SK-N-SH (cell line): ENCODE measurements at regions not wholly inside any gene's neighbourhood (a gene's known extent, or its start where the extent isn't known, plus 50 kb on each side); places are given as distances from the start of the nearest gene placed in this dataset.
"Not testable (repeated sequence)": the region's sequence is repeated elsewhere in the genome, so short reads cannot be mapped to it uniquely, and the experiment has no call there.

Experiments
- CTCF ChIA-PET: fragments of 300-600, 350-600 bp; formaldehyde crosslinking; extraction: SDS; loops from one replicate; lab custom pipeline; 2021; lab: Yijun Ruan, JAX
- POLR2A ChIA-PET: fragments of 350-600 bp; sonication (Branson Sonifier 250); formaldehyde crosslinking; extraction: SDS; loops from one replicate; lab custom pipeline; 2020; ENCODE audit warnings: antibody characterized with exemption, inconsistent platforms; lab: Yijun Ruan, JAX
- DNase-seq: peaks from one replicate; pipeline ENCODE4 v3.0.0; 2012
- H2AFZ ChIP-seq: fragments of 200-600 bp; sonication (generic); 2 replicates; pipeline ENCODE4 v1.8.1; 2016; ENCODE audit warnings: antibody characterized with exemption, mild to moderate bottlenecking, low read depth
- H3F3A ChIP-seq: fragments of 200-600 bp; sonication (generic); replicated peaks from 2 replicates; pipeline ENCODE3; 2016; ENCODE audit warnings: antibody characterized with exemption, mild to moderate bottlenecking; ENCODE audit not compliant: insufficient read depth
- H3K27ac ChIP-seq, 2 experiments: fragments of 200-500 bp in 1 of 2; fragments of 200-600 bp in 1 of 2; sonication (Bioruptor generic) in 1 of 2; sonication (generic), shearing (Covaris generic) in 1 of 2; 2 replicates each; pipeline versions ENCODE4 v1.5.1 to v1.6.1; 2014 to 2016; ENCODE audit warnings: low read depth in 2 of 2, inconsistent platforms in 1 of 2, low read length in 1 of 2, mild to moderate bottlenecking in 1 of 2, mixed read lengths in 1 of 2
- H3K27me3 ChIP-seq: fragments of 200-600 bp; sonication (generic), shearing (Covaris generic); 2 replicates; pipeline ENCODE4 v1.6.1; 2016; ENCODE audit warnings: mixed run types; ENCODE audit not compliant: insufficient read depth
- H3K36me3 ChIP-seq, 2 experiments: fragments of 200-500 bp in 1 of 2; fragments of 200-600 bp in 1 of 2; sonication (Bioruptor generic) in 1 of 2; sonication (generic) in 1 of 2; replicated peaks in 1 of 2; 2 replicates each; pipeline versions ENCODE3 to v1.5.1; 2014 to 2016; ENCODE audit warnings: low read length in 1 of 2, mild to moderate bottlenecking in 1 of 2; ENCODE audit not compliant: insufficient read depth in 2 of 2, control insufficient read depth in 1 of 2
- H3K4me1 ChIP-seq, 2 experiments: fragments of 200-500 bp in 1 of 2; fragments of 200-600 bp in 1 of 2; sonication (Bioruptor generic) in 1 of 2; sonication (generic), shearing (Covaris generic) in 1 of 2; 2 replicates each; pipeline versions ENCODE4 v1.5.1 to v1.6.1; 2014 to 2016; ENCODE audit warnings: low read depth in 1 of 2, low read length in 1 of 2, mixed run types in 1 of 2; ENCODE audit not compliant: insufficient read depth in 2 of 2, control insufficient read depth in 1 of 2
- H3K4me2 ChIP-seq: fragments of 200-600 bp; sonication (generic), shearing (Covaris generic); 2 replicates; pipeline ENCODE4 v1.6.1; 2017; ENCODE audit warnings: mixed run types
- H3K4me3 ChIP-seq, 2 experiments: fragments of 200-500 bp in 1 of 2; fragments of 200-600 bp in 1 of 2; sonication (Bioruptor generic) in 1 of 2; sonication (generic), shearing (Covaris generic) in 1 of 2; 2 replicates each; pipeline versions ENCODE4 v1.5.1 to v1.8.1; 2014 to 2016; ENCODE audit warnings: low read depth in 2 of 2, inconsistent platforms in 1 of 2, low read length in 1 of 2, mild to moderate bottlenecking in 1 of 2, mixed read lengths in 1 of 2, moderate library complexity in 1 of 2
- H3K79me2 ChIP-seq: fragments of 200-600 bp; sonication (generic); 2 replicates; pipeline ENCODE4 v1.8.1; 2017; ENCODE audit warnings: mild to moderate bottlenecking; ENCODE audit not compliant: insufficient read depth
- H3K9ac ChIP-seq: fragments of 200-600 bp; sonication (generic); 2 replicates; pipeline ENCODE4 v1.6.1; 2017; ENCODE audit warnings: mixed run types
- H3K9me2 ChIP-seq: fragments of 200-600 bp; sonication (generic); 2 replicates; pipeline ENCODE4 v1.6.1; 2017; ENCODE audit warnings: mixed run types
- H3K9me3 ChIP-seq: fragments of 200-600 bp; sonication (generic); 2 replicates; pipeline ENCODE4 v1.6.1; 2017; ENCODE audit warnings: mixed run types, mild to moderate bottlenecking, moderate library complexity
- H4K20me1 ChIP-seq: fragments of 200-600 bp; sonication (generic); 2 replicates; pipeline ENCODE4 v1.6.1; 2017; ENCODE audit warnings: mild to moderate bottlenecking, mixed run types; ENCODE audit not compliant: insufficient read depth
- ELF1 ChIP-seq: IDR thresholded peaks from 2 replicates; pipeline ENCODE4 v1.4.0; 2012
- EP300 ChIP-seq, 2 experiments: IDR thresholded peaks; 2 replicates each; pipeline versions ENCODE4 v1.4.0 to v1.6.1; 2012; ENCODE audit warnings: borderline replicate concordance in 1 of 2, low read depth in 1 of 2, low read length in 1 of 2
- EZH2phosphoT487 ChIP-seq: fragments of 200-600 bp; sonication (generic); IDR thresholded peaks from 2 replicates; pipeline ENCODE4 v1.6.1; 2017; ENCODE audit warnings: low read depth, mixed run types, mild to moderate bottlenecking, antibody characterized with exemption, moderate library complexity, borderline replicate concordance
- FOSL2 ChIP-seq: IDR thresholded peaks from 2 replicates; pipeline ENCODE4 v1.4.0; 2012; ENCODE audit warnings: low read depth, mild to moderate bottlenecking, moderate library complexity, borderline replicate concordance
- JUND ChIP-seq: IDR thresholded peaks from 2 replicates; pipeline ENCODE4 v1.4.0; 2012
- NFIC ChIP-seq: IDR thresholded peaks from 2 replicates; pipeline ENCODE4 v1.4.0; 2012; ENCODE audit warnings: borderline replicate concordance
- RXRA ChIP-seq: IDR thresholded peaks from 2 replicates; pipeline ENCODE4 v1.4.0; 2012; ENCODE audit warnings: low read depth, mild to moderate bottlenecking, borderline replicate concordance
- TEAD4 ChIP-seq: IDR thresholded peaks from 2 replicates; pipeline ENCODE4 v1.4.0; 2012; ENCODE audit warnings: mild to moderate bottlenecking, borderline replicate concordance; ENCODE audit not compliant: insufficient read depth
- YY1 ChIP-seq: IDR thresholded peaks from 2 replicates; pipeline ENCODE4 v1.4.0; 2012; ENCODE audit warnings: low read depth, mild to moderate bottlenecking
- WGBS: methylation state at CpG from one replicate; pipeline ENCODE4 v1.1.6; 2017; ENCODE audit warnings: low lambda C conversion rate; 5-methylcytosine and 5-hydroxymethylcytosine counted together
- TF ChIP-seq, protein P1 (sequence below): IDR thresholded peaks from 2 replicates; pipeline ENCODE4 v1.4.0; 2012; ENCODE audit warnings: low read depth, borderline replicate concordance
- TF ChIP-seq, protein P2 (sequence below): IDR thresholded peaks from 2 replicates; pipeline ENCODE4 v1.4.0; 2012; ENCODE audit warnings: low read depth, borderline replicate concordance
- TF ChIP-seq, protein P3 (sequence below): fragments of 150-350 bp; IDR thresholded peaks from 2 replicates; pipeline ENCODE4 v1.6.1; 2016; ENCODE audit warnings: mild to moderate bottlenecking, low read depth, low read length

DNA sequence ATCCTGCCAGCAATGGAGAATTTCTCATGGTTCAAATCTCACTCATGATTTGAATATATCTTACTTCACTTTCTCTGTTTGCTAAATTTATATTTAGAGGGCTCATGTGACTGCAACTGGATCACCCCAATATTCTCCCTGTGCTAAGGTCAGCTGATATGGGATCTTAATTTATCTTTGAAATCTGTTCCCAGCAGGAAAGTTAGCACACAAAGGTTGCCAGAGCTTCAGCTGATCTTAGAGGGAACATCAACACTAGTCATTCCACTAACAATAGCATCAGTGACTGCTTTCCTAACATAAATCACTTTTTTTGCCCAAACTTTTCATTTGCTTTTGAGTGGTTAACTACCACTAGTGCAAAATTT, 1270.0 kb downstream of the ARAP2 start:
- Histone ChIP-seq H3K4me2 (no peak overlapping the region), H3K9me3 (no peaks in the 10 kb centered on the region)
- no peak for DNase-seq
- CTCF ChIA-PET = no interaction called here
- TF ChIP-seq RXRA (no peak), ELF1 (no peak), NFIC (no peak), EZH2phosphoT487 (no peak), JUND (no peak), YY1 (no peak), FOSL2 (no peak), EP300 (IDR thresholded peaks at IDR 0.05; ENCODE audit: borderline replicate concordance in 1 of 2, low read depth in 1 of 2, low read length in 1 of 2) (no peak), TEAD4 (no peak)
- TF ChIP-seq, protein P1, sequence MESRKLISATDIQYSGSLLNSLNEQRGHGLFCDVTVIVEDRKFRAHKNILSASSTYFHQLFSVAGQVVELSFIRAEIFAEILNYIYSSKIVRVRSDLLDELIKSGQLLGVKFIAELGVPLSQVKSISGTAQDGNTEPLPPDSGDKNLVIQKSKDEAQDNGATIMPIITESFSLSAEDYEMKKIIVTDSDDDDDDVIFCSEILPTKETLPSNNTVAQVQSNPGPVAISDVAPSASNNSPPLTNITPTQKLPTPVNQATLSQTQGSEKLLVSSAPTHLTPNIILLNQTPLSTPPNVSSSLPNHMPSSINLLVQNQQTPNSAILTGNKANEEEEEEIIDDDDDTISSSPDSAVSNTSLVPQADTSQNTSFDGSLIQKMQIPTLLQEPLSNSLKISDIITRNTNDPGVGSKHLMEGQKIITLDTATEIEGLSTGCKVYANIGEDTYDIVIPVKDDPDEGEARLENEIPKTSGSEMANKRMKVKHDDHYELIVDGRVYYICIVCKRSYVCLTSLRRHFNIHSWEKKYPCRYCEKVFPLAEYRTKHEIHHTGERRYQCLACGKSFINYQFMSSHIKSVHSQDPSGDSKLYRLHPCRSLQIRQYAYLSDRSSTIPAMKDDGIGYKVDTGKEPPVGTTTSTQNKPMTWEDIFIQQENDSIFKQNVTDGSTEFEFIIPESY = no peak
- TF ChIP-seq, protein P2, sequence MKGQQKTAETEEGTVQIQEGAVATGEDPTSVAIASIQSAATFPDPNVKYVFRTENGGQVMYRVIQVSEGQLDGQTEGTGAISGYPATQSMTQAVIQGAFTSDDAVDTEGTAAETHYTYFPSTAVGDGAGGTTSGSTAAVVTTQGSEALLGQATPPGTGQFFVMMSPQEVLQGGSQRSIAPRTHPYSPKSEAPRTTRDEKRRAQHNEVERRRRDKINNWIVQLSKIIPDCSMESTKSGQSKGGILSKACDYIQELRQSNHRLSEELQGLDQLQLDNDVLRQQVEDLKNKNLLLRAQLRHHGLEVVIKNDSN = no peak
- TF ChIP-seq, protein P3, sequence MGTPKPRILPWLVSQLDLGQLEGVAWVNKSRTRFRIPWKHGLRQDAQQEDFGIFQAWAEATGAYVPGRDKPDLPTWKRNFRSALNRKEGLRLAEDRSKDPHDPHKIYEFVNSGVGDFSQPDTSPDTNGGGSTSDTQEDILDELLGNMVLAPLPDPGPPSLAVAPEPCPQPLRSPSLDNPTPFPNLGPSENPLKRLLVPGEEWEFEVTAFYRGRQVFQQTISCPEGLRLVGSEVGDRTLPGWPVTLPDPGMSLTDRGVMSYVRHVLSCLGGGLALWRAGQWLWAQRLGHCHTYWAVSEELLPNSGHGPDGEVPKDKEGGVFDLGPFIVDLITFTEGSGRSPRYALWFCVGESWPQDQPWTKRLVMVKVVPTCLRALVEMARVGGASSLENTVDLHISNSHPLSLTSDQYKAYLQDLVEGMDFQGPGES = no peak
- TF ChIP-seq, all 33 proteins: peak for 0
- no peaks in the 10 kb centered on the region for H3K9me2 ChIP-seq
- no peaks in the 10 kb centered on the region for H3K4me1 ChIP-seq
- POLR2A ChIA-PET = no interaction called here
- no peak overlapping the region for H2AFZ ChIP-seq
- H3K79me2 ChIP-seq = no peaks in the 10 kb centered on the region
- H3K36me3 ChIP-seq = no peaks in the 10 kb centered on the region
- H3K27me3 ChIP-seq = no peaks in the 10 kb centered on the region
- no peak overlapping the region for H3K9ac ChIP-seq
- no peak overlapping the region for H3K27ac ChIP-seq
- H3K4me3 ChIP-seq = no peak overlapping the region
- no peaks in the 10 kb centered on the region for H3F3A ChIP-seq
- H4K20me1 ChIP-seq = no peaks in the 10 kb centered on the region

DNA sequence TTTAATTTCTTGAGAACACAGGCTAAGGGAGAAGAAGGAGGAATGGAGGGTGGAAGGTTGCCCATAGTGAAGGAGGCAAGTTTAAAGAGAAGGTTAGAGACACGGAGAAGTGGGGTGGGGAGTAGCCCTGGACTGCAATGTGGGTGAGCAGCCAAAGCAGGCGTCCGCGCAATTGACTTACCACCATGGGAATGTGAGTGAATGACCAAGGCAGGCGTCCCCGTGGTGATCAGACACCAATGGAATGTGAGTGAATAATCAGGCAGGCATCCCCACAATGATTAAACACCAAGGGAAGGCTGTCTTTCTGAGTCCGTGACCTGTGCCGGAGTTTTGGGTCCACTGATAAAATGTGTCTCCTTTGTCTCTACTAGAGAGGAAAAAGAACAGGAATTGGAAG, 1223.1 kb downstream of the ARAP2 start:
- H3K79me2 ChIP-seq, H3F3A ChIP-seq, POLR2A ChIA-PET, H3K27me3 ChIP-seq, H3K27ac ChIP-seq, H3K9me2 ChIP-seq, H3K9me3 ChIP-seq, DNase-seq, H4K20me1 ChIP-seq, CTCF ChIA-PET, H3K4me2 ChIP-seq, H3K4me1 ChIP-seq, H3K9ac ChIP-seq, H2AFZ ChIP-seq, H3K4me3 ChIP-seq, H3K36me3 ChIP-seq: not testable (repeated sequence)
- WGBS = 44% methylated on average over 8 of the region's 8 CpGs
